Lower lobe of right lung (tissue), 2 donors: ENCODE measurements at regions not wholly inside any gene's neighbourhood (a gene's known extent, or its start where the extent isn't known, plus 50 kb on each side); places are given as distances from the start of the nearest gene placed in this dataset.

Experiments
- ATAC-seq, 2 donors: fragments of 200-7000 bp; cut with Tn5 transposase; one replicate each; pipeline ENCODE4 v1.9.1; 2020 to 2022; ENCODE audit warnings: mild to moderate bottlenecking in 2 of 2, moderate library complexity in 2 of 2
- DNase-seq: peaks from one replicate; pipeline ENCODE4 v3.0.0-alpha.2; 2020
- H3K27ac ChIP-seq: fragments of 200-600 bp; one replicate; pipeline ENCODE4 v1.8.0; 2022
- H3K27me3 ChIP-seq: fragments of 200-600 bp; one replicate; pipeline ENCODE4 v1.8.0; 2022; ENCODE audit warnings: low read depth
- H3K36me3 ChIP-seq: fragments of 200-600 bp; one replicate; pipeline ENCODE4 v1.8.0; 2022; ENCODE audit warnings: mild to moderate bottlenecking
- H3K4me1 ChIP-seq: fragments of 200-600 bp; one replicate; pipeline ENCODE4 v1.8.0; 2022
- H3K4me3 ChIP-seq: fragments of 200-600 bp; one replicate; pipeline ENCODE4 v1.8.0; 2022; ENCODE audit warnings: mild to moderate bottlenecking
- H3K9me3 ChIP-seq: fragments of 200-600 bp; one replicate; pipeline ENCODE4 v1.8.0; 2022
- intact Hi-C: fragments of 100-400 bp; cut with DNase I; formaldehyde crosslinking; loops from one replicate; pipeline ENCODE4 v1.11.0; 2022
- TF ChIP-seq, protein P1 (sequence below): fragments of 200-600 bp; IDR thresholded peaks from one replicate; pipeline ENCODE4 v1.8.0; 2022; ENCODE audit warnings: antibody characterized with exemption, mild to moderate bottlenecking
- donor health status: DM: no; HTN: yes; CAD: no; lungs with severe emphysema.

GRCh38 chr21:35925497-35925896 is 134.8 kb downstream of the SETD4 start:
- Histone ChIP-seq H3K4me1 (peaks cover 7% of the 10 kb centered on the region), H3K9me3 (no peaks in the 10 kb centered on the region), H3K36me3 (no peaks in the 10 kb centered on the region), H3K27me3 (no peaks in the 10 kb centered on the region), H3K4me3 (no peak overlapping the region), H3K27ac (no peak overlapping the region)
- no peak for DNase-seq
- peak; percentile 34 to 39 for ATAC-seq
- TF ChIP-seq, protein P1, sequence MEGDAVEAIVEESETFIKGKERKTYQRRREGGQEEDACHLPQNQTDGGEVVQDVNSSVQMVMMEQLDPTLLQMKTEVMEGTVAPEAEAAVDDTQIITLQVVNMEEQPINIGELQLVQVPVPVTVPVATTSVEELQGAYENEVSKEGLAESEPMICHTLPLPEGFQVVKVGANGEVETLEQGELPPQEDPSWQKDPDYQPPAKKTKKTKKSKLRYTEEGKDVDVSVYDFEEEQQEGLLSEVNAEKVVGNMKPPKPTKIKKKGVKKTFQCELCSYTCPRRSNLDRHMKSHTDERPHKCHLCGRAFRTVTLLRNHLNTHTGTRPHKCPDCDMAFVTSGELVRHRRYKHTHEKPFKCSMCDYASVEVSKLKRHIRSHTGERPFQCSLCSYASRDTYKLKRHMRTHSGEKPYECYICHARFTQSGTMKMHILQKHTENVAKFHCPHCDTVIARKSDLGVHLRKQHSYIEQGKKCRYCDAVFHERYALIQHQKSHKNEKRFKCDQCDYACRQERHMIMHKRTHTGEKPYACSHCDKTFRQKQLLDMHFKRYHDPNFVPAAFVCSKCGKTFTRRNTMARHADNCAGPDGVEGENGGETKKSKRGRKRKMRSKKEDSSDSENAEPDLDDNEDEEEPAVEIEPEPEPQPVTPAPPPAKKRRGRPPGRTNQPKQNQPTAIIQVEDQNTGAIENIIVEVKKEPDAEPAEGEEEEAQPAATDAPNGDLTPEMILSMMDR, result no peak
- intact Hi-C loops, result no loop called here

DNA sequence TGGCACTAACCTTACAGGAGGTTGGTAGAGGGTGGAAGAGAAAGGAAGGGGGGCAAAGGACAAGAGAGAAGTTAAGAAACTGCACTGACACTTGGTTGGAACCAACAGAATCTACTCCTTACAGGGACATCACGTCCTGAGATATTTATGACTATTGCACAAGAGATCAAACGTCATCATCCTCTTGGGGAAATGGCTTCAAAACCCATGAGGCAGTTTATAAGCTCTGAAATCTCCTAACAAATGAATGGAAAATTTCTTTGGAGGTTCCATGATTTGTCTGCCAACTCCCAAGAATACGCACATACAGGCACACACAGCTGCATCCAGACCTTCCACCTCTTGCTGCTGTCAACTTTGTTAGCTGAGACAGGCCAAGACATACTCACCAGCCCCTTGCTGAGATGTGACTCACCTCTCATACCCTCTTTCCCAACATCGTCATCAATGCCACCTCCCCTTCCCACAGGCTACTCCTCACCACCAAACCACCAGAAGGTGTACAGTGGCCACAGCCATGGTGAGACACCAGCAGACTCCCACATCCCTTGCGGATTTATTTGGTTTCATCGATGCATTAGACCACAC is 135.5 kb downstream of the SETD4 start:
- Histone ChIP-seq H3K9me3 (no peaks in the 10 kb centered on the region), H3K27ac (no peak overlapping the region), H3K4me3 (no peak overlapping the region), H3K36me3 (no peaks in the 10 kb centered on the region), H3K4me1 (peaks cover 7% of the 10 kb centered on the region), H3K27me3 (no peaks in the 10 kb centered on the region)
- intact Hi-C loops, result no loop called here
- TF ChIP-seq, protein P1, result no peak
- DNase-seq (no peak), ATAC-seq (peak; percentile 52 to 76)

DNA sequence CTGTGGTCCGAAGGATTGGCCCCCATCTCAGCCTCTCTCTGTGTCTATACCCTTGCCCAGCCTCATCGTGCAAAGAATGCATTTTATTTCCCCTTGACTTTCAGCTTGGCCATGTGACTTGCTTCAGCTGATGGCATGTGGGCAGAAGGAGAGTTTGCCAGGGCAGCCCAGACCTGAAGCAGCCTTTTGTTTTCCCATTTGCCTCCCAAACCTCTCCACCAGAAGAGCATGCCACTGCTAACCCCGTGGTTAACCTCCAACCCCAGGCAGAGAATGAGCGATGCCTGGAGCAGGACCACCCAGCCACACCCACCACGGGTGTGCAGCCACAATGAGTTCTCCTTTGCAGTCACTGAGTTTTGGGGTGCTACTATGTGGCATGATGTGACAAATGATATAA is 136.4 kb downstream of the SETD4 start:
- TF ChIP-seq, protein P1, result no peak
- intact Hi-C loops, result no loop called here
- Histone ChIP-seq H3K9me3 (no peaks in the 10 kb centered on the region), H3K27me3 (no peaks in the 10 kb centered on the region), H3K27ac (no peak overlapping the region), H3K36me3 (no peaks in the 10 kb centered on the region), H3K4me3 (no peak overlapping the region), H3K4me1 (peaks cover 7% of the 10 kb centered on the region)
- DNase-seq, result no peak
- ATAC-seq, result no peak

DNA sequence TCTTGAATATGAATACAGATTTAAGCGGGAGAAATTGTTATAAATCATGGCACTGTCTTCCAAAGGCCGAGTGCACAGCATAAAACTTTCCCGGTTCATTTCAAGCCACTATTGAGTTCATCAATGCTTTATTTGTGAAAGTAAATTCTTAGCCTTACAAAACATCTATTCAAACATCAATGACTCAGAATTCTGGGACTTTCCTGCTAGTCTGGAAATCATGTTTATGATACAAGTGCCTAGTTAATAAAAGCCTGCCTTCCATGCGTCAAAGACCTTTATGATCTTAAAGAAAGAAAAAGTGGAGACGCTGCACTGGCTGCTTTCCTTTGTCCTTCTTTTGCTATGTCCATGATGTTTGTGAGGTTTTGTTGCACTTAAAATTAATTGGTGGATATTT is 137.7 kb downstream of the SETD4 start:
- TF ChIP-seq, protein P1, result no peak
- Histone ChIP-seq H3K4me3 (no peak overlapping the region), H3K4me1 (peaks cover 7% of the 10 kb centered on the region), H3K9me3 (no peaks in the 10 kb centered on the region), H3K36me3 (no peaks in the 10 kb centered on the region), H3K27ac (no peak overlapping the region), H3K27me3 (no peaks in the 10 kb centered on the region)
- DNase-seq, result no peak
- no peak for ATAC-seq
- intact Hi-C loops, result no loop called here

GRCh38 chr21:35921471-35921870 is 138.9 kb downstream of the SETD4 start:
- no peak for DNase-seq
- Histone ChIP-seq H3K27ac (no peak overlapping the region), H3K4me3 (no peak overlapping the region), H3K9me3 (no peaks in the 10 kb centered on the region), H3K27me3 (no peaks in the 10 kb centered on the region), H3K4me1 (peaks cover 7% of the 10 kb centered on the region), H3K36me3 (no peaks in the 10 kb centered on the region)
- intact Hi-C loops, result no loop called here
- ATAC-seq, result no peak
- TF ChIP-seq, protein P1, result no peak
